Ishikawa (cell line): ENCODE measurements at regions not wholly inside any gene's neighbourhood (a gene's known extent, or its start where the extent isn't known, plus 50 kb on each side); places are given as distances from the start of the nearest gene placed in this dataset.

Experiments used
- CREB1 ChIP-seq: IDR thresholded peaks from 2 replicates; pipeline ENCODE4 v1.6.1; 2012; ENCODE audit warnings: low read depth
- EGR1 ChIP-seq: IDR thresholded peaks from 2 replicates; pipeline ENCODE4 v1.6.1; 2012
- EP300 ChIP-seq: IDR thresholded peaks from 2 replicates; pipeline ENCODE4 v1.6.1; 2012; ENCODE audit warnings: borderline replicate concordance
- FOXM1 ChIP-seq: IDR thresholded peaks from 2 replicates; pipeline ENCODE4 v1.6.1; 2012; ENCODE audit warnings: low read depth, borderline replicate concordance
- RAD21 ChIP-seq: IDR thresholded peaks from 2 replicates; pipeline ENCODE4 v1.6.1; 2012; ENCODE audit warnings: low read depth
- TAF1 ChIP-seq: IDR thresholded peaks from 2 replicates; pipeline ENCODE4 v1.6.1; 2012; ENCODE audit warnings: low read depth, mild to moderate bottlenecking
- TCF12 ChIP-seq: IDR thresholded peaks from 2 replicates; pipeline ENCODE4 v1.6.1; 2012; ENCODE audit warnings: low read depth
- YY1 ChIP-seq: IDR thresholded peaks from 2 replicates; pipeline ENCODE4 v1.6.1; 2012; ENCODE audit warnings: low read depth
- TF ChIP-seq, protein P1 (sequence below): IDR thresholded peaks from 2 replicates; pipeline ENCODE4 v1.6.1; 2012
- TF ChIP-seq, protein P2 (sequence below): IDR thresholded peaks from 2 replicates; pipeline ENCODE4 v1.6.1; 2012; ENCODE audit warnings: low read depth, mild to moderate bottlenecking

DNA sequence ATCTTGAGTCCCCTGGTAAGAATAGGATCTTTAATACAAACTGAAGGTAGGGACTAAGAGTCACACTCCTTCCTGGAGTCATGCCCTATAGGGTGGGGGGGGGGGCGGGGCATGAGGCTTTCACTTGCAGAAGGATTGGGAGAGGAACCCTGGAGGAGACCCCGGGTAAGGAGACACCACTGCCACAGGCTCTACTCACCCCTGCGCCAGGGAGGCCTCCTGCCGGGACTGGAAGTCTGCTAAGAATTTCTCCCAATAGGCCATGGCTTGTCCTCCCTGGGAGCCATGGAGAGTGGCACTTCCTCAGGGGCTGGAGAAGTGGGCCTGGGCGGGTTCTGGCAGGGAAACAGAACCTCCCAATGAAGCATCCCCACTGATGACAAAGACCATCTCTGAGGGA lies 645.3 kb upstream of the RAB6C start:
- no peak for TF ChIP-seq CREB1
- TF ChIP-seq EGR1, result no peak
- TF ChIP-seq FOXM1, result no peak
- no peak for TF ChIP-seq TAF1
- TF ChIP-seq RAD21, result no peak
- TF ChIP-seq, protein P1, sequence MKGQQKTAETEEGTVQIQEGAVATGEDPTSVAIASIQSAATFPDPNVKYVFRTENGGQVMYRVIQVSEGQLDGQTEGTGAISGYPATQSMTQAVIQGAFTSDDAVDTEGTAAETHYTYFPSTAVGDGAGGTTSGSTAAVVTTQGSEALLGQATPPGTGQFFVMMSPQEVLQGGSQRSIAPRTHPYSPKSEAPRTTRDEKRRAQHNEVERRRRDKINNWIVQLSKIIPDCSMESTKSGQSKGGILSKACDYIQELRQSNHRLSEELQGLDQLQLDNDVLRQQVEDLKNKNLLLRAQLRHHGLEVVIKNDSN, result no peak
- TF ChIP-seq, protein P2, sequence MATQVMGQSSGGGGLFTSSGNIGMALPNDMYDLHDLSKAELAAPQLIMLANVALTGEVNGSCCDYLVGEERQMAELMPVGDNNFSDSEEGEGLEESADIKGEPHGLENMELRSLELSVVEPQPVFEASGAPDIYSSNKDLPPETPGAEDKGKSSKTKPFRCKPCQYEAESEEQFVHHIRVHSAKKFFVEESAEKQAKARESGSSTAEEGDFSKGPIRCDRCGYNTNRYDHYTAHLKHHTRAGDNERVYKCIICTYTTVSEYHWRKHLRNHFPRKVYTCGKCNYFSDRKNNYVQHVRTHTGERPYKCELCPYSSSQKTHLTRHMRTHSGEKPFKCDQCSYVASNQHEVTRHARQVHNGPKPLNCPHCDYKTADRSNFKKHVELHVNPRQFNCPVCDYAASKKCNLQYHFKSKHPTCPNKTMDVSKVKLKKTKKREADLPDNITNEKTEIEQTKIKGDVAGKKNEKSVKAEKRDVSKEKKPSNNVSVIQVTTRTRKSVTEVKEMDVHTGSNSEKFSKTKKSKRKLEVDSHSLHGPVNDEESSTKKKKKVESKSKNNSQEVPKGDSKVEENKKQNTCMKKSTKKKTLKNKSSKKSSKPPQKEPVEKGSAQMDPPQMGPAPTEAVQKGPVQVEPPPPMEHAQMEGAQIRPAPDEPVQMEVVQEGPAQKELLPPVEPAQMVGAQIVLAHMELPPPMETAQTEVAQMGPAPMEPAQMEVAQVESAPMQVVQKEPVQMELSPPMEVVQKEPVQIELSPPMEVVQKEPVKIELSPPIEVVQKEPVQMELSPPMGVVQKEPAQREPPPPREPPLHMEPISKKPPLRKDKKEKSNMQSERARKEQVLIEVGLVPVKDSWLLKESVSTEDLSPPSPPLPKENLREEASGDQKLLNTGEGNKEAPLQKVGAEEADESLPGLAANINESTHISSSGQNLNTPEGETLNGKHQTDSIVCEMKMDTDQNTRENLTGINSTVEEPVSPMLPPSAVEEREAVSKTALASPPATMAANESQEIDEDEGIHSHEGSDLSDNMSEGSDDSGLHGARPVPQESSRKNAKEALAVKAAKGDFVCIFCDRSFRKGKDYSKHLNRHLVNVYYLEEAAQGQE, result no peak
- TF ChIP-seq EP300, result no peak
- TF ChIP-seq TCF12, result no peak
- no peak for TF ChIP-seq YY1
